ENCODE measurements at regions not wholly inside any gene's neighbourhood (a gene's known extent, or its start where the extent isn't known, plus 50 kb on each side); places are given as distances from the start of the nearest gene placed in this dataset.

DNA sequence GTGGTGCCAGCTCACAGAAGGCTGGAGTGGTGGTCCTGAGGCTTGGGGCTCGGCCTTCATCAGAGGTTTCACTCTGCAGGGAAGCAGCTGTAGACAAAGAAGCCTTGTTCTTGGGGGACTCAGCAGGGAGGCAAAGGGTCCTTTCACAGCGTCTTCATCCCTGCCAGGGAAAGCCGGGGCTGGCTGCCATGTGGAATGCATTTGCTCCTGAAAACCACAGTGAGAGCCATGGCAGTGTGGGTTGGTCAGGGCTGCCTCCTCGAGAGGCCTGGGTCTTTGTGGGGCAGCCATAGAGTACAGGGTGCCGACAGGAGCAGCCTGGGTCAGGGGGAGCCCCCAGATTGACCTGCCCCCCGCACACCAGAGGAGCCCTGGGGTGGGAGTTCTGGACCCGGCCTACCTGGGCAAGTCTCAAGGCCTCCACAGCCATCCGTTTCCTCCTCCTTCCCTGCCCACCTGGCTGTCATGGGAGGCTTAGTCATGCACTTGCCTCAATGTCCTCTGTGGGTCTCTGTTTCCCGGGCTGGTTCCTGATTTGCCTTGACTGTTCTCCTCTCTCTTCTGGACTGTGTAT, 144.0 kb downstream of the CDC5L start:
- H3K27me3 Mint-ChIP-seq (ENCODE audit: low read depth) = peaks cover 3% of the 10 kb centered on the region
- no peak overlapping the region for H3K4me3 Mint-ChIP-seq (ENCODE audit: unreplicated experiment)
- H3K9me3 Mint-ChIP-seq (ENCODE audit: low read depth) = no peaks in the 10 kb centered on the region
- H3K4me1 Mint-ChIP-seq (ENCODE audit: low read depth) = no peaks in the 10 kb centered on the region
- no peaks in the 10 kb centered on the region for H3K36me3 Mint-ChIP-seq (ENCODE audit: low read depth)
- TF ChIP-seq, protein P1, sequence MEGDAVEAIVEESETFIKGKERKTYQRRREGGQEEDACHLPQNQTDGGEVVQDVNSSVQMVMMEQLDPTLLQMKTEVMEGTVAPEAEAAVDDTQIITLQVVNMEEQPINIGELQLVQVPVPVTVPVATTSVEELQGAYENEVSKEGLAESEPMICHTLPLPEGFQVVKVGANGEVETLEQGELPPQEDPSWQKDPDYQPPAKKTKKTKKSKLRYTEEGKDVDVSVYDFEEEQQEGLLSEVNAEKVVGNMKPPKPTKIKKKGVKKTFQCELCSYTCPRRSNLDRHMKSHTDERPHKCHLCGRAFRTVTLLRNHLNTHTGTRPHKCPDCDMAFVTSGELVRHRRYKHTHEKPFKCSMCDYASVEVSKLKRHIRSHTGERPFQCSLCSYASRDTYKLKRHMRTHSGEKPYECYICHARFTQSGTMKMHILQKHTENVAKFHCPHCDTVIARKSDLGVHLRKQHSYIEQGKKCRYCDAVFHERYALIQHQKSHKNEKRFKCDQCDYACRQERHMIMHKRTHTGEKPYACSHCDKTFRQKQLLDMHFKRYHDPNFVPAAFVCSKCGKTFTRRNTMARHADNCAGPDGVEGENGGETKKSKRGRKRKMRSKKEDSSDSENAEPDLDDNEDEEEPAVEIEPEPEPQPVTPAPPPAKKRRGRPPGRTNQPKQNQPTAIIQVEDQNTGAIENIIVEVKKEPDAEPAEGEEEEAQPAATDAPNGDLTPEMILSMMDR (IDR thresholded peaks at IDR 0.05) = no peak
- DNase-seq (ENCODE audit: low spot score) = no peak
- no peak overlapping the region for H3K27ac Mint-ChIP-seq (ENCODE audit: unreplicated experiment)

DNA sequence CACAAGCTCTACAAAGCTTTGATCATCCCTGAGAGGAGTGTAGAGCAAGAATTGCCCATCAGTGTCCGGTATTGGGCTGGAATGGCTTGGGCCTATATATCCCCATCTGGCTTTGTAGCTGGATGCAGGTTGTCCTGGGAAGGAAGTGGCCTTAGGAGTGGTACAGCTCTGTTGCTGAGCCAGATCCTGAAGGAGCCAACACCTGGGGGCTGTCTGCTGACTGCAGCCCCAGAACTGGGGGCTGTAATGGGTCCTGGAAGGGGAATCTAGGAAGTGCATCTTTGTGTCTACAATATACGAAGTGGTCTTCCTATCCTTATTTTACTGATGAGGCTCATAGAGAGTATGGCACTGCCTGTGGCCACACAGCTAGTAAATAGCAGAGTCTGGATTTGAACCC, 145.9 kb downstream of the CDC5L start:
- Mint-ChIP-seq H3K27ac (ENCODE audit: unreplicated experiment) (no peak overlapping the region), H3K9me3 (ENCODE audit: low read depth) (no peaks in the 10 kb centered on the region), H3K36me3 (ENCODE audit: low read depth) (no peaks in the 10 kb centered on the region), H3K27me3 (ENCODE audit: low read depth) (peaks cover 3% of the 10 kb centered on the region), H3K4me3 (ENCODE audit: unreplicated experiment) (no peak overlapping the region), H3K4me1 (ENCODE audit: low read depth) (no peaks in the 10 kb centered on the region)
- TF ChIP-seq, protein P1 (IDR thresholded peaks at IDR 0.05) = no peak
- DNase-seq (ENCODE audit: low spot score) = no peak

DNA sequence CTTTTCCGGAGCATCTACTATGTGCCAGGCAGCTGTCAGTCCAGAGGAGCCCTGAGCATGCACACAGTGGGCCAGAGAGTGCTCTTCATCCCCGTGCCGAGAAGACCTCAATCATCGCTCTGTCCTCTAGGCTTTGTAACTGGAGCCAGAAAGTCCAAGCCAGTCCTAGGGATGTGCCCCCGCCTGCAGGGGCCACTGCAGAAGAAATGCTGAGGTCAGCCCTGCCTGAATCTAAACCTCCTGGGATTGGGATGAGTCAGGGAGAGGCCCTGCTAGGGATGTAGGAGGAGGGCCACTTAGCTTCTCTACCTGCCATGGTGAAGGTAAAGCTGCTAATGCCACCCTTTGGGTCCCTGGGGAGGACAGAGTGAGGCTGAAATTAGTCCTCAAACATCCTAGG, 146.8 kb downstream of the CDC5L start:
- Mint-ChIP-seq H3K9me3 (ENCODE audit: low read depth) (no peaks in the 10 kb centered on the region), H3K4me3 (ENCODE audit: unreplicated experiment) (no peak overlapping the region), H3K4me1 (ENCODE audit: low read depth) (no peaks in the 10 kb centered on the region), H3K27ac (ENCODE audit: unreplicated experiment) (no peak overlapping the region), H3K36me3 (ENCODE audit: low read depth) (no peaks in the 10 kb centered on the region), H3K27me3 (ENCODE audit: low read depth) (peaks cover 3% of the 10 kb centered on the region)
- TF ChIP-seq, protein P1 (IDR thresholded peaks at IDR 0.05) = no peak
- no peak for DNase-seq (ENCODE audit: low spot score)

DNA sequence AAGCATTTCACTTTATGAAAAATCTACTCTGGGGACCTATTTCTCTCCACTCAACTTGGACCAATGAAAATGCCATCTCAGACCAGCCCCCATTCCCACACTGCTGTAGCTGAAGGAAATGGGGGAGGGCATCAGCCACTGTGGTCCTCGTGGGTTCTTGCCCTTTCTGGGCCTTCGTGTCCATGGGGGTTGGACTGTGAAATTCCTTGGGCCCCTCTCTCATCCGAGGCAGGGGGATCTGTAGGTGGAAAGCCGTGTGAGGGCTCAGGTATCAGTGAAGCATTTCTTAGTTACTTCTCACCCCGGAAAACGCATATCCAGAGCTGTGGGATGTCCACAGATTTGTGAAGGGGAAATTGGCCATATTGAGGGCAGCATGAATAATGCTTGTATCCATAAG, 147.9 kb downstream of the CDC5L start:
- H3K9me3 Mint-ChIP-seq (ENCODE audit: low read depth) = no peaks in the 10 kb centered on the region
- H3K27ac Mint-ChIP-seq (ENCODE audit: unreplicated experiment) = no peak overlapping the region
- H3K4me3 Mint-ChIP-seq (ENCODE audit: unreplicated experiment) = no peak overlapping the region
- no peaks in the 10 kb centered on the region for H3K36me3 Mint-ChIP-seq (ENCODE audit: low read depth)
- H3K27me3 Mint-ChIP-seq (ENCODE audit: low read depth) = peaks cover 3% of the 10 kb centered on the region
- TF ChIP-seq, protein P1 (IDR thresholded peaks at IDR 0.05) = no peak
- H3K4me1 Mint-ChIP-seq (ENCODE audit: low read depth) = no peaks in the 10 kb centered on the region
- DNase-seq (ENCODE audit: low spot score) = no peak

DNA sequence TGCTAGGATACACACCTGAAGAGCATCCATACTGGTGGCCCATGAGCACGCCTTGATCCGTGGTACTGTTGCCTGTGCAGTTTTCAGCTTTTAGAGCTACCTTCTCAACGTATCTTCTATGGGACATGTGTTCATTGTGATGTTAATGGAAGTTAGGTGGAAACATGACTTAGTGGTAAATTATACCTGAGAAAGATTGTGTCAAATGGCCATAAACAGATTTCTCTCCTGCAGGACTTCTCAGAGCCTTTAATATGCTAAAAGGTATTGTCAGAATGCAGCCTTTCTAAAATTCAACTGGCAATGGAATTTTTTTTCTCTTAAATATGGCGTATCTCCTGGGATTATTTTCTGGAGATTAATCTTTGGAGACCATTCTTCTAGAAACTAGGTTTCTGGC, 148.5 kb downstream of the CDC5L start:
- Mint-ChIP-seq H3K4me3 (ENCODE audit: unreplicated experiment) (no peak overlapping the region), H3K9me3 (ENCODE audit: low read depth) (no peaks in the 10 kb centered on the region), H3K4me1 (ENCODE audit: low read depth) (no peaks in the 10 kb centered on the region), H3K27me3 (ENCODE audit: low read depth) (peaks cover 3% of the 10 kb centered on the region), H3K36me3 (ENCODE audit: low read depth) (no peaks in the 10 kb centered on the region), H3K27ac (ENCODE audit: unreplicated experiment) (no peak overlapping the region)
- DNase-seq (ENCODE audit: low spot score) = no peak
- TF ChIP-seq, protein P1 (IDR thresholded peaks at IDR 0.05) = no peak

Measured in chondrocyte (in vitro differentiated cells).